Activated CD4-positive, CD25-positive, alpha-beta regulatory T cell treated with anti-CD3 and anti-CD28 coated beads, Interleukin-2, amount 50 U/mL, for 24 hours (primary cell): ENCODE measurements at regions not wholly inside any gene's neighbourhood (a gene's known extent, or its start where the extent isn't known, plus 50 kb on each side); places are given as distances from the start of the nearest gene placed in this dataset.
"Not testable (repeated sequence)": the region's sequence is repeated elsewhere in the genome, so short reads cannot be mapped to it uniquely, and the experiment has no call there.

ENCODE experiments used
- ATAC-seq, 2 donors: fragments of 150-1000 bp; cut with Tn5 transposase; one replicate each; pipeline ENCODE4 v1.10.0; 2021; ENCODE audit warnings: mild to moderate bottlenecking in 1 of 2, moderate library complexity in 1 of 2

DNA sequence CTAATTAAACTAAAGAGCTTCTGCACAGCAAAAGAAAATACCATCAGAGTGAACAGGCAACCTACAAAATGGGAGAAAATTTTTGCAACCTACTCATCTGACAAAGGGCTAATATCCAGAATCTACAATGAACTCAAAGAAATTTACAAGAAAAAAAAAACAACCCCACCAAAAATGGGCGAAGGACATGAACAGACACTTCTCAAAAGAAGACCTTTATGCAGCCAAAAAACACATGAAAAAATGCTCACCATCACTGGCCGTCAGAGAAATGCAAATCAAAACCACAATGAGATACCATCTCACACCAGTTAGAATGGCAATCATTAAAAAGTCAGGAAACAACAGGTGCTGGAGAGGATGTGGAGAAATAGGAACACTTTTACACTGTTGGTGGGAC, 100.7 kb downstream of the GPX5 start:
- not testable (repeated sequence) for ATAC-seq

DNA sequence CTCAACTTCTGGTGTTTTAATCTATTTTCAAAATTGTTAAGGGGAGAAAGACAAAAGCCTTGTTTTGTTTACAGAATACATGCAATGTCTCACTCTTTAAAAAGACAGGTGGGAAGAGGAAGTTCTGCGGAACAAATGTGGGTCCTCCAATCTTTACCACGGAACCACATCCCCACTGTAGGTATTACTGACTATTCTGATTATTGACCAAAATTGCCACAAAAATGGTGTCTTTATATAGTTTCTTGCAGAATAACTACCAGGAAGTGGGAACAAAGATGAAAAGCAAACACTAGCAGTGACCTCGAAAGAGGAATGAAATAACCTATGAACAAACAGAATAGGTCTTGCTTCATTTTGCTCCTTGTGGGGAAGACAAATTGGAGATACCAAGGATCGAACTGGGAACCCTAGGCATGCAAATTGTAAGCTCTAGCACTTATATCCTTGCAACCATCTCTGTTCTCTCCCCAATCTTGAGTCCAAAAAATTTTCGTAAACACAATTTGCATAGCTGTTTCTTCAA, 106.7 kb downstream of the GPX5 start:
- no peak for ATAC-seq

DNA sequence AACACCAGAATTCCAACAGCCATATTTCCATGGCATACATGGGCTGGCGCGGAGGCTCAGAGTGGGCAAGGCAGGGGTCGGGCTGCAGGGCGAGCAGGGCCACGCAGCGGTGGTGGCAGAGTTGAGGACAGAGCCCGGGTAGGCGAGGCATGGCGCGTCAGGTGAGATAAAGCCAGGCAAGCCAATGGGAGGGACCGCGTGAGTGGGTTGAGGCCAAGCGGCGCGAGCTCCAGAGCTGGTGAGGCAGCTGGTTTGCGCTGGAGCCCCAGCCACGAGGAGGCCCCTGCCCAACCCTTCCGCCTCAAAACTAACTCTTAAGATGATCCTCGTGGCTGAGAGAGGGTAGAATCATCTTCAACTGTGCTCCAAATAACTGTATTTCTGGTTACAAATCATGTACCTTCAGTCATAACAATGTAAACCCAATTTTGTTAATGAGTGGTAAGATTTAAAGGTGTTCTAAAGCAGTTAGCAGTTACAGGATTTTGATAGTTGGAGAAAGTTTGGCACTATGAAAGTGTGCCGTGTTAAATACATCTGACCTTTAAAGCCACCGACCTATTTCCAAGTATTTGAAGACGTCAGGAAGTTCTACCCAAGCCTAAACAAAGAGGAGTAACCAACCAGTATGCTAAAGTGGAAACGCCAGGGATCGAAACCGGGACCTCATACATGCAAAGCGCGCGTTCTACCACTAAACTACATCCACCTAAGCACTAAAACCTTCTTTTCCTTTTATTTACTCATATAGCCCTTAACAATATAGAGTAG, 107.9 kb downstream of the GPX5 start:
- no peak for ATAC-seq

DNA sequence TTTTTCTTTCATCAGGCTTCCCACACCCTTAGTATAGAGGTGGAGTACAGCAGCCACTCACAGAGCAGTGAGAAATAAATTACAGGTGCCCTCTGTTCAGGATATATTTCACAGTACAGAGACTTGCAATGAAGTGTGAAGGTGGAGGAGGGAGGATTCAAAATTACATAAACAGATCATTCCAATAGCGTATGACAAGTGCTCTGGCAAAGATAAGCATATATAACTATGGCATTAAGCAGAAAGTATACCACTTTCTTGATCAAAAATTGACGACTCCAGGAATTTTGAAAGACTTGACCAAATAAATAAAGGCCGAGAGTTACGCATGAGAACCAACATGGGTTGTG, 108.7 kb downstream of the GPX5 start:
- no peak for ATAC-seq

- ATAC-seq: no peak
Measured at GRCh38 chr6:28634761-28635546, 109.3 kb downstream of the GPX5 start.

DNA sequence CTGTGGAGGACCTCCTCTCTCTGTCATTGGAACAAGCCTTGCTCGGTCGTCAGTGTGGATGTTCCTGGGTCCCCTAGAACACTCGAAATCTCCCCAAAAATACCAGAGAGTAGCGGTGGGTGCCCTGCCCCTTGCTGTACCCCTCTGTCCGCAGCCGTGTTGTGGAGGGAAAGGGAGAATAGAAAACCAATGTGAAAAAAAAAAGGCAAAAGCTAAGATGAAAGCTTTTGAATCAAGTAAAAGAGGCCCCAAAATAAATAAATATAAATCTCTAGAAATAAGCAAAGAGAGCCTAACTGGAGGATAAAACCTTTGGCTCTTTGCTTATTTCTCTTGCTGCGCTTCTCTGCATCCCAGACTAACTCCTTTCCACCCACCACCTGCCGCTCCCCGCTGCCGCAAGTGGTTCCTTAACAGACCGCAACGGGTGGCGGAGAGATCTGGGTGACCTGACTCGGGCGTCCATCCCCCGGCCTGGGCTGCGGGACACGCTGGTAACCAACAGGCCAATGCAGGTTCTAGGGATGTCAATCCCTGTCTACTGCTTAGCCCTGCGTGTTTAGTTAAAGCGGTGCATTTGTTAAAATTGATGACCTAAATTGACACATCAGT, 110.0 kb downstream of the GPX5 start:
- no peak for ATAC-seq

GRCh38 chr6:28638787-28639430, 113.2 kb downstream of the GPX5 start:
- ATAC-seq: no peak

- not testable (repeated sequence) for ATAC-seq
Measured at GRCh38 chr6:28639445-28640290, 114.0 kb downstream of the GPX5 start.

GRCh38 chr6:28643017-28643740, 117.5 kb downstream of the GPX5 start:
- peak; percentile 38 to 56 for ATAC-seq

DNA sequence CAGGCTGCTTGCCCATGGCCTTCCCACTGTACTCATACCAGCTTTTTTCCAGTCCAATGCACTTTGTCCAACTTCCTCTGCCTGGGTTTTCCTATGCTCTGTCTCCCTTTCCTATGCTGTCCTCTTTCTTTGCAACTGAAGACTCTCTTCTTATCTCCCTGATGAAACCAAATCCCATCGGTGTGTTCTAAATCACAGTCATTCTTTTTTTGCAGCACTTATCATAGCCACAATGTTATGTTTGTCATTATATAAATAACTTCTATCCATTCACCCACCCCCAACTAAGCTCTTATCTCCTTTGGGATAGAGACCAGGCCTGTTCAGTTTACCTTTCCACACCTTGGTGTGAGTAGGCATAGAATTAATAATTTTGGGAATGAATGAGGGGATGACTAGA, 121.0 kb downstream of the GPX5 start:
- ATAC-seq: no peak

DNA sequence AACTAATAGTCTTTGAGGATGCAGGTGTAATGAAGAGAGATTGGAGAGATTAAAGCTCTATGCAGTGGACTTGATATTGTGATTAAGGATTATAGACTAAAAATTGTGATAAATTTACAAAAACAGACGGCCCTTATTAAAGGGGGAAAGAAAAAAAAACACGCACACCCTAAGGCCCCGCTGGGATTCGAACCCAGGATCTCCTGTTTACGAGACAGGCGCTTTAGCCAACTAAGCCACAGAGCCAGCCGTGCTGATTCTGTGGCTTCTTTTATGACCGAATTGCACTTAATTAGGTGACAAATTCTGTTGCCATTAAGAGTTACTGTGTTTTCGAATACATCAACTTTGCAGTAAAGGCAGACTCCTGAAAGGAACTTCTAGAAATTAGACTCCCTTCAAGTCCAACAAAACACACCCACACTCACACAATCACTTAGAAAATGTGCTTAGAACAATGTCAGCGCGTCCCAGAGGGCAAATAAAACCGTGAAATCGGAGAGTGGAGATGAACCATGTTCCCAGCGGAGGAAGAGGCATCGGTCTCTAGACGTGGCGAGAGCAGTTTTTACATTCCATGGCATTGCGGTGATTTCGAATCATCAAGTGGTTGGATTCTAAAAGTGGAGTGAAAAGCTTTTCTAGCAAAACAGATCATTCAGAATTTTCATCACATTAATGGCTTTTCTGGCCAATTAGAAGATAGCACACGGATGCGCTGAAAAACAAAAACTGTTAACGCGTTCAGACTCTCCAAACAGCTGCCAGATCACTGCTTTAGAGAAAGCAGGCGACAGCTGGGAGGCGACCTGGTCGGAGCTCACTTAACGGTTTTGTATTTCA, 122.6 kb downstream of the GPX5 start:
- ATAC-seq: peak in 1 of 2 donors; percentile 38

GRCh38 chr6:28648878-28649375, 123.2 kb downstream of the GPX5 start:
- no peak for ATAC-seq

DNA sequence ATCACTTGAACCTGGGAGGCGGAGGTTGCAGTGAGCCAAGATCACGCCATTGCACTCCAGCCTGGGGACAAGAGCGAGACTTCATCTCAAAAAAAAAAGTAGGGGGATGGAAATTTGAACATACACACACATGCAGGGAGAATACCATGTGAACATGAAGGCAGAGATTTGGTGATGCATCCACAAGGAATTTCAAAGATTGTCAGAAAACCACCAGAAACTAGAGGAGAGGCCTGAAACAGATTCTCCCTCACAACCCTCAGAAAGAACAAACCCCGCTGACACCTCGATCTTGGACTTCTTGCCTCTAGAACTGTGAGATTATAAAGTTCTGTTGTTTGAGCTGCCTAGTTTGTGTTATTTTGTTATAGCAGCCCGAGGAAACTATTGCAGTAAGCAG, 125.5 kb downstream of the GPX5 start:
- no peak for ATAC-seq

GRCh38 chr6:28653876-28654275, 128.2 kb downstream of the GPX5 start:
- no peak for ATAC-seq

DNA sequence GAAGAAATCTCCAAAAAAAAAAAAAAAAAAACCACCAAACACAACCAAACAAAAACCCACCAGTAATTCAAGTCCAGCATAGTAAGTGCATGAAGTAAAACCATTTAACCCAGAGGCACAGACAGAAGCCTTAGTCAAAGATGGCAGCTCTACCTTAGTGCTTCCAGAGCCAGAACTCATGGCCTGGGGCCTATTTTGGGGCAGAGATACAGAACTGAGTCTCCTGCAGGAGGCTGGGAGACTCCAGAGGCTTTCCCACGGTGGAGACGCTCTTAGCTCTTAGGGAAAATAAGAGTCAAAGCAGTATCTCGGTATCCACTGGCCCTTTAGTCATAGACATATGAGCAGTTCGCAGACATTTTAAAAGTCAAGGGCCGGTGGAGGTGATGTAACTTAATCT, 129.5 kb downstream of the GPX5 start:
- no peak for ATAC-seq

GRCh38 chr6:28656715-28657114, 131.0 kb downstream of the GPX5 start:
- no peak for ATAC-seq

DNA sequence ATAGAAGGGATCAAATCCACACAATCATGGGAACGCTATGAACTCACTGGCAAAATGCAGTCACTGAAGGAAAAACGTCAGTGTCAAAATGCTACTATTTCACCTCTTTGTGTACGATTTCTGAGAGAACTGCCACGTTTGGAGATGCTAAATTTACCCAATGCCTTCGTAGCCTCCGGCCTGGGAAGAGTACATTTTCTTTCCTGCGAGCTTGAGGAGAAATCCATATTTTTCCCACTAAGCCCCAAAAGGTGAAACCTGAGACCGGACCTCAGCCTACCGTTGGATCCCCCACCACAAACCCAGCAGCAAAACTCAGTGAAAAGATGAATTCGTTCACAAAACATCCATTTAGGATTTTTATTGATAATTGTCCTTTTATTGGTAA, 131.7 kb downstream of the GPX5 start:
- no peak for ATAC-seq

GRCh38 chr6:28657769-28658465, 132.2 kb downstream of the GPX5 start:
- peak; percentile 90 to 93 for ATAC-seq

DNA sequence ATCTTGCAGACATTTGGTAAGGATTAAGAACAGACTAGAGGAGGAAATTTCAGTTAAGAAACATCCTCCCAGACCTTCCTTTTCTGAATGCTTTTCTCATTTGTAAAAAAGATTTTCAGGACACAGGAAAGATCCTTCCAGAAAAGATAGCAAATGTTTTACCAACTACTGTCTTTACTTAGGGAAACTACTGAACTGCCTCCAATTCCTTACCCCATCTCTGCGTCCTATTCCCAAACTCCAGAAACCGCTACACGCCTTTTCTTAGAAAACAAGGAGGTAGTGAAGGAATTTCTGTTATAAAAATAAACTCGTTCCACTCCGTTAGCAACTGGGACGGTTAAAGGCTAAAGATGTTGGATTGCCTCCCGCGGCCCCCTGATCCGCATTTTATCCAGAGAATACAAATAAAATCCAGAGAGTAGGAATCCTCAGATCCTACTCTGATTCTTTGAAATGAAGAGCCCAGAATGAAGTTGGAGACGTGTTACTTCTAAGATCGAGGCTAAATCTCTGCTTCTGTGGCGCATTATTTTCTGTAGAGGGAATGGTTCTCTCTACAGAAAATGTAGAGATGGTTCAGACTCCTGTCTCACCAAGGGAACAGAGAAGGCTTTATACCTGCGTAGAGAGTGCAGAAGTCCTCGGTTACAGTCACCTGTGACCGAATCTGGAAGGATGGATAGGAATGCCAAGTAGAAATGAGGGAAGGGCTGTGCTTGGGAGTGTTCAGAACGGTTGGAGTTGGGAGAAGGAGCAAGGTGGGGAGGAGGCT, 133.0 kb downstream of the GPX5 start:
- no peak for ATAC-seq
